Neutrophil (primary cell): ENCODE measurements at regions not wholly inside any gene's neighbourhood (a gene's known extent, or its start where the extent isn't known, plus 50 kb on each side); places are given as distances from the start of the nearest gene placed in this dataset.

Source experiments
- H3K27ac ChIP-seq: fragments of 200-600 bp; sonication (generic); 2 replicates; pipeline ENCODE4 v1.5.1; 2016; ENCODE audit warnings: mild to moderate bottlenecking, moderate library complexity
- H3K27me3 ChIP-seq: fragments of 200-600 bp; sonication (generic); 2 replicates; pipeline ENCODE4 v1.6.0; 2016; ENCODE audit warnings: mild to moderate bottlenecking
- H3K36me3 ChIP-seq: fragments of 200-600 bp; sonication (generic); 2 replicates; pipeline ENCODE4 v1.5.1; 2017
- H3K4me1 ChIP-seq, 2 experiments: fragments of 200-600 bp in 1 of 2; sonication (generic) in 1 of 2; 1 replicate in 1 of 2; 2 replicates in 1 of 2; pipeline versions ENCODE4 v1.5.1 to v1.6.1; 2013 to 2016; ENCODE audit warnings: low read depth in 1 of 2, low read length in 1 of 2, mild to moderate bottlenecking in 1 of 2, moderate library complexity in 1 of 2; ENCODE audit not compliant: control insufficient read depth in 1 of 2, insufficient read depth in 1 of 2
- H3K4me3 ChIP-seq, 2 experiments: fragments of 200-600 bp in 1 of 2; sonication (generic) in 1 of 2; 1 replicate in 1 of 2; 2 replicates in 1 of 2; pipeline ENCODE4 v1.5.1; 2013 to 2016; ENCODE audit warnings: low read depth in 1 of 2, low read length in 1 of 2, mild to moderate bottlenecking in 1 of 2, moderate library complexity in 1 of 2
- H3K9me3 ChIP-seq: fragments of 200-600 bp; sonication (generic); 2 replicates; pipeline ENCODE4 v1.5.1; 2016
- TF ChIP-seq, protein P1 (sequence below): fragments of 200-600 bp; sonication (generic); IDR thresholded peaks from 2 replicates; pipeline ENCODE4 v1.5.1; 2016; ENCODE audit warnings: antibody characterized with exemption

DNA sequence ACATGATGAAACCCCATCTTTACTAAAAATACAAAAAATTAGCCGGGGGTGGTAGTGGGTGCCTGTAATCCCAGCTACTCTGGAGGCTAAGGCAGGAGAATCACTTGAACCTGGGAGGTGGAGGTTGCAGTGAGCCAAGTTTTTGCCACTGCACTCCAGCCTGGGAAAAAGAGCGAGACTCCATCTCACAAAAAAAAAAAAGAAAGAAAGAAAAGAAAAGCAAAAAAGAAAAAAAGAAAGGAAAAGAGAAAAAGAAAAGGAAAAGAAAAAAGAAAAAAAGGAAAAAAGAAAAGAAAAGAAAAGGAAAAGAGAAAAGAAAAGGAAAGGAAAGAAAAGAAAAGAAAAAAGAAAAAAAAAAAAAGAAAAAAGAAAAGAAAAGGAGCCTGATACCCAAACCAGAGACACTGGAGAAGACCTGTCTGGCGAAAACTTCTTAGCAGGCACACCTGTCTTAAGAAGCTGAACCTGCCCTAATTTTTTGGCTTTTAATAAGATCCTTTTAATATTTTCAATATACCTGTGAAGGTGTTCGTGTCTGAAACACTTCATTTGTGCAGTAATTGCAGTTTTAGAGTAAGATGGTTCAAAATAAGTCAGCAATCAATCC is 164.7 kb upstream of the IRX2 start:
- H3K36me3 ChIP-seq = no peaks in the 10 kb centered on the region
- H3K4me3 ChIP-seq = no peak overlapping the region
- H3K27me3 ChIP-seq = no peaks in the 10 kb centered on the region
- H3K4me1 ChIP-seq = no peaks in the 10 kb centered on the region
- TF ChIP-seq, protein P1, sequence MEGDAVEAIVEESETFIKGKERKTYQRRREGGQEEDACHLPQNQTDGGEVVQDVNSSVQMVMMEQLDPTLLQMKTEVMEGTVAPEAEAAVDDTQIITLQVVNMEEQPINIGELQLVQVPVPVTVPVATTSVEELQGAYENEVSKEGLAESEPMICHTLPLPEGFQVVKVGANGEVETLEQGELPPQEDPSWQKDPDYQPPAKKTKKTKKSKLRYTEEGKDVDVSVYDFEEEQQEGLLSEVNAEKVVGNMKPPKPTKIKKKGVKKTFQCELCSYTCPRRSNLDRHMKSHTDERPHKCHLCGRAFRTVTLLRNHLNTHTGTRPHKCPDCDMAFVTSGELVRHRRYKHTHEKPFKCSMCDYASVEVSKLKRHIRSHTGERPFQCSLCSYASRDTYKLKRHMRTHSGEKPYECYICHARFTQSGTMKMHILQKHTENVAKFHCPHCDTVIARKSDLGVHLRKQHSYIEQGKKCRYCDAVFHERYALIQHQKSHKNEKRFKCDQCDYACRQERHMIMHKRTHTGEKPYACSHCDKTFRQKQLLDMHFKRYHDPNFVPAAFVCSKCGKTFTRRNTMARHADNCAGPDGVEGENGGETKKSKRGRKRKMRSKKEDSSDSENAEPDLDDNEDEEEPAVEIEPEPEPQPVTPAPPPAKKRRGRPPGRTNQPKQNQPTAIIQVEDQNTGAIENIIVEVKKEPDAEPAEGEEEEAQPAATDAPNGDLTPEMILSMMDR = no peak
- H3K27ac ChIP-seq = no peak overlapping the region
- no peaks in the 10 kb centered on the region for H3K9me3 ChIP-seq

DNA sequence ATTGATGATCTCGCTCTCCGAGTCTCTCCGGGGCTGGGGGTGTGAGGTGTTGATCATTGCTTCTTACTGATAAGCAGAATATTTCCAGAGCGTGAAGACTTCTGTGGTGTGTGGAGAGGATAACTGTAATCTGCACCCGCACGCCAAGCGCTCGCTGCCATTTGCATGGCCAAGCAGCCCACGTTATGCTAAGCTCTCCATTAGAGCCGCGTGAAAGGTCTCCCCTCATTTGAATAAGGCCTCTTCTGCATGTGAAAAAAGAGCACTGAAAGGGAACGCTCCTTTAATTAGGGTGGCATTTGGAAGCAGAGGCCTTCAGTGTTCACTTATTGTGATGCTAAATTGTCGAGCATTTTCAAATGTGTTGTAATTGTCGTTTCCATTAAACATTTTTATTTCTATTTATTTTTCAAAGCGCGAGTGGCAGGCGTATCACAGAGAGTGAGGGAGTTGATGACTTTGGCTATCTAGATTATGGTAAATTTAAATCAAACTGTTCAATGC is 163.6 kb upstream of the IRX2 start:
- no peak overlapping the region for H3K27ac ChIP-seq
- TF ChIP-seq, protein P1 = no peak
- no peak overlapping the region for H3K4me3 ChIP-seq
- no peaks in the 10 kb centered on the region for H3K4me1 ChIP-seq
- H3K9me3 ChIP-seq = no peaks in the 10 kb centered on the region
- H3K27me3 ChIP-seq = no peaks in the 10 kb centered on the region
- H3K36me3 ChIP-seq = no peaks in the 10 kb centered on the region

DNA sequence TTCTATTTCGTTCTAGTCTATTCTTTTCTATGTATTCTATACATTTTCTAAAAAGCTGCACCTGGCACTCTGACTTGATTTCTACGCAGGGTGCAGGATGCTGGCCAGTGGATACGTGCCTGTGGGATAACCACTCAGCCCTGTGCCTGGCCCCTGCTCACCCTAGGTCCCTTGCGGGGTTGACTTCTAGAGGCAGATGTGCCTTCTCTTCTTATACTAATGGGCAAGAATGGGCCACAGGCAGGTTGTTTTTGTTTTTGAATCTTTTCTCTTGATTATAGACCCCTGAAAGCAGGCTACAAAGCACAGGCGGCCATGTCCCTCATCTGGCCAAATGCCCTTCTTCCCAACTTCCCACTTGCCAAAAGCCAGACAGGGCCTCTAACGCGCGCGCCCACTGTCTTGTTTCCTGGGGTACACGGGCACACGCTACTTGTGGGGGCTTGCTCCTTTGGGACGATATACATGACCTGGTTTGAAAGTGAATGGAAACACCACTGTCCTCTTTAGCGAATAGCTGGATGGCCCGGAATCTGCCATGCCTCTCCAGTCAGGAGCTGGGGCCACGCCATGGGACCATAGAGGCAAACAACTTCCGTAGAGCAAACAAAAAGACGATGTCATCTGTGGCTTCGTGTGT is 162.7 kb upstream of the IRX2 start:
- H3K27me3 ChIP-seq = no peaks in the 10 kb centered on the region
- H3K9me3 ChIP-seq = no peaks in the 10 kb centered on the region
- H3K4me3 ChIP-seq = no peak overlapping the region
- H3K27ac ChIP-seq = no peak overlapping the region
- no peaks in the 10 kb centered on the region for H3K4me1 ChIP-seq
- H3K36me3 ChIP-seq = no peaks in the 10 kb centered on the region
- TF ChIP-seq, protein P1 = no peak

DNA sequence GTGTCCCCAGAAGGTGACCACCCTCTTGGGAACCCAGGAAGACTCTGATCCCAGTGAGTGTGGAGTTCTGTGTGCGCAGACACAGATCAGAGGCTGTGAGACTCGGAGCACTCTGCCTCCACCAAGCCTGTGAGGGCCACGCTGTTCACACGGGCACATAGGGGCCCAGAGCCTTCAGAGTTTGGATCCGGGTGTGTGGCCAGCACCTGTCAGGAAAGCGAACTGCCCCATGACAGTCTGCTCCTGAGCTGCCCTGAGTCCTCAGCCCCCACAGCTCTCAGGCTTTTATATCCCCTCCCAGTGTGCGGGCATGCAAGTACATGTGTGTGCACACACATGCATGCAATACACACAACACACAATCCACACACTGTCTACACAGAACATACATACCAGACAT is 161.8 kb upstream of the IRX2 start:
- Histone ChIP-seq H3K27ac (no peak overlapping the region), H3K4me1 (no peaks in the 10 kb centered on the region), H3K36me3 (no peaks in the 10 kb centered on the region), H3K27me3 (no peaks in the 10 kb centered on the region), H3K4me3 (no peak overlapping the region), H3K9me3 (no peaks in the 10 kb centered on the region)
- TF ChIP-seq, protein P1 = no peak

DNA sequence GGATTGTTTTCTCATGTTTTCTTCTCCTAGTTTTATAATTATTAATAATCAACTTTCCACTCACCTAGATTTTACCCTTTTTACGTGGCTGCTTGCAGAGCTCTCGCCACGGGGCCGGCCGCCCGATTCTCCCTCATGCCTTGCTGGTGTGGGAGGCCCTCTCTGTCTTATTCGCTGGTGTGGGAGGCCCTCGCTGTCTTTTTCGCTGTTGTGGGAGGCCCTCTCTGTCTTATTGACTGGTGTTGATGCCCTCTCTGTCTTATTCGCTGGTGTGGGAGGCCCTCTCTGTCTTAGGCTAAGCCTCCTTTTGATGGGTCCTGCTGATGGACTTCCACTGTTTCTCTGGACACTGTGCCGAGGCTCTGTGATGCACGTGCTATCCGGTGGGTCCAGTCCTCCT is 161.3 kb upstream of the IRX2 start:
- no peak overlapping the region for H3K27ac ChIP-seq
- H3K4me3 ChIP-seq = no peak overlapping the region
- TF ChIP-seq, protein P1 = no peak
- H3K27me3 ChIP-seq = no peaks in the 10 kb centered on the region
- no peaks in the 10 kb centered on the region for H3K4me1 ChIP-seq
- H3K9me3 ChIP-seq = no peaks in the 10 kb centered on the region
- no peaks in the 10 kb centered on the region for H3K36me3 ChIP-seq
